ENCODE measurements at regions not wholly inside any gene's neighbourhood (a gene's known extent, or its start where the extent isn't known, plus 50 kb on each side); places are given as distances from the start of the nearest gene placed in this dataset.
A peak's percentile ranks its signal among the peaks of the same experiment; 100 is the strongest.

- Histone ChIP-seq H3K27me3 (replicated peaks) (no peaks in the 10 kb centered on the region), H3K36me3 (no peaks in the 10 kb centered on the region), H3K9me3 (replicated peaks) (no peaks in the 10 kb centered on the region), H3K4me1 (replicated peaks) (no peaks in the 10 kb centered on the region), H3K4me3 (no peak overlapping the region), H3K27ac (no peak overlapping the region)
- DNase-seq (ENCODE audit: low read depth in 1 of 2, low spot score in 2 of 2), result no peak
Observed at GRCh38 chr11:134517621-134518293, 105.7 kb upstream of the B3GAT1 start.

- Histone ChIP-seq H3K27me3 (replicated peaks) (no peaks in the 10 kb centered on the region), H3K9me3 (replicated peaks) (no peaks in the 10 kb centered on the region), H3K4me1 (replicated peaks) (no peaks in the 10 kb centered on the region), H3K36me3 (no peaks in the 10 kb centered on the region), H3K4me3 (no peak overlapping the region), H3K27ac (no peak overlapping the region)
- DNase-seq (ENCODE audit: low read depth in 1 of 2, low spot score in 2 of 2), result no peak
Observed at GRCh38 chr11:134517115-134517514, 105.1 kb upstream of the B3GAT1 start.

GRCh38 chr11:134516529-134516928, 104.5 kb upstream of the B3GAT1 start:
- Histone ChIP-seq H3K27me3 (replicated peaks) (no peaks in the 10 kb centered on the region), H3K4me3 (no peak overlapping the region), H3K9me3 (replicated peaks) (no peaks in the 10 kb centered on the region), H3K36me3 (no peaks in the 10 kb centered on the region), H3K4me1 (replicated peaks) (no peaks in the 10 kb centered on the region), H3K27ac (no peak overlapping the region)
- no peak for DNase-seq (ENCODE audit: low read depth in 1 of 2, low spot score in 2 of 2)

- Histone ChIP-seq H3K4me1 (replicated peaks) (no peaks in the 10 kb centered on the region), H3K27me3 (replicated peaks) (no peaks in the 10 kb centered on the region), H3K9me3 (replicated peaks) (no peaks in the 10 kb centered on the region), H3K36me3 (no peaks in the 10 kb centered on the region), H3K27ac (no peak overlapping the region), H3K4me3 (no peak overlapping the region)
- DNase-seq (ENCODE audit: low read depth in 1 of 2, low spot score in 2 of 2), result peak in 1 of 2 experiments; percentile 14
Observed at GRCh38 chr11:134515081-134515960, 103.3 kb upstream of the B3GAT1 start.

GRCh38 chr11:134514354-134514951, 102.4 kb upstream of the B3GAT1 start:
- H3K4me3 ChIP-seq, result no peak overlapping the region
- H3K36me3 ChIP-seq, result no peaks in the 10 kb centered on the region
- no peaks in the 10 kb centered on the region for H3K9me3 ChIP-seq (replicated peaks)
- H3K27me3 ChIP-seq (replicated peaks), result no peaks in the 10 kb centered on the region
- no peak overlapping the region for H3K27ac ChIP-seq
- peak in 1 of 2 experiments; percentile 13 for DNase-seq (ENCODE audit: low read depth in 1 of 2, low spot score in 2 of 2)
- no peaks in the 10 kb centered on the region for H3K4me1 ChIP-seq (replicated peaks)

GRCh38 chr11:134513585-134514120, 101.6 kb upstream of the B3GAT1 start:
- no peaks in the 10 kb centered on the region for H3K36me3 ChIP-seq
- H3K9me3 ChIP-seq (replicated peaks), result no peaks in the 10 kb centered on the region
- H3K27me3 ChIP-seq (replicated peaks), result no peaks in the 10 kb centered on the region
- no peak overlapping the region for H3K27ac ChIP-seq
- no peak for DNase-seq (ENCODE audit: low read depth in 1 of 2, low spot score in 2 of 2)
- H3K4me3 ChIP-seq, result no peak overlapping the region
- H3K4me1 ChIP-seq (replicated peaks), result no peaks in the 10 kb centered on the region

GRCh38 chr11:134512571-134513538, 100.8 kb upstream of the B3GAT1 start:
- Histone ChIP-seq H3K9me3 (replicated peaks) (no peaks in the 10 kb centered on the region), H3K4me1 (replicated peaks) (no peaks in the 10 kb centered on the region), H3K36me3 (no peaks in the 10 kb centered on the region)

GRCh38 chr11:134512061-134512460, 100.0 kb upstream of the B3GAT1 start:
- no peaks in the 10 kb centered on the region for H3K4me1 ChIP-seq (replicated peaks)
- H3K27me3 ChIP-seq (replicated peaks), result no peaks in the 10 kb centered on the region
- H3K27ac ChIP-seq, result no peak overlapping the region
- H3K4me3 ChIP-seq, result no peak overlapping the region
- no peak for DNase-seq (ENCODE audit: low read depth in 1 of 2, low spot score in 2 of 2)
- H3K36me3 ChIP-seq, result no peaks in the 10 kb centered on the region
- H3K9me3 ChIP-seq (replicated peaks), result no peaks in the 10 kb centered on the region

More at GRCh38 chr11:134512571-134513538, 100.8 kb upstream of the B3GAT1 start:
- no peaks in the 10 kb centered on the region for H3K27me3 ChIP-seq (replicated peaks)
- no peak overlapping the region for H3K4me3 ChIP-seq
- no peak overlapping the region for H3K27ac ChIP-seq
- peak in 1 of 2 experiments; percentile 2 for DNase-seq (ENCODE audit: low read depth in 1 of 2, low spot score in 2 of 2)

GRCh38 chr11:134511255-134511654, 99.2 kb upstream of the B3GAT1 start:
- DNase-seq (ENCODE audit: low read depth in 1 of 2, low spot score in 2 of 2), result no peak

GRCh38 chr11:134510233-134511040, 98.4 kb upstream of the B3GAT1 start:
- Histone ChIP-seq H3K27me3 (replicated peaks) (no peaks in the 10 kb centered on the region), H3K36me3 (no peaks in the 10 kb centered on the region), H3K4me3 (no peak overlapping the region), H3K27ac (no peak overlapping the region), H3K4me1 (replicated peaks) (no peaks in the 10 kb centered on the region), H3K9me3 (replicated peaks) (no peaks in the 10 kb centered on the region)
- DNase-seq (ENCODE audit: low read depth in 1 of 2, low spot score in 2 of 2), result no peak

More at GRCh38 chr11:134511255-134511654, 99.2 kb upstream of the B3GAT1 start:
- Histone ChIP-seq H3K27ac (no peak overlapping the region), H3K27me3 (replicated peaks) (no peaks in the 10 kb centered on the region), H3K4me1 (replicated peaks) (no peaks in the 10 kb centered on the region), H3K36me3 (no peaks in the 10 kb centered on the region), H3K9me3 (replicated peaks) (no peaks in the 10 kb centered on the region), H3K4me3 (no peak overlapping the region)

- no peak for DNase-seq (ENCODE audit: low read depth in 1 of 2, low spot score in 2 of 2)
Observed at GRCh38 chr11:134509381-134510232, 97.6 kb upstream of the B3GAT1 start.

More at GRCh38 chr11:134509381-134510232, 97.6 kb upstream of the B3GAT1 start:
- Histone ChIP-seq H3K9me3 (replicated peaks) (no peaks in the 10 kb centered on the region), H3K27ac (no peak overlapping the region), H3K27me3 (replicated peaks) (no peaks in the 10 kb centered on the region), H3K4me3 (no peak overlapping the region), H3K36me3 (no peaks in the 10 kb centered on the region), H3K4me1 (replicated peaks) (no peaks in the 10 kb centered on the region)
